Skin epidermis (tissue), 12 donors: ENCODE measurements at regions not wholly inside any gene's neighbourhood (a gene's known extent, or its start where the extent isn't known, plus 50 kb on each side); places are given as distances from the start of the nearest gene placed in this dataset.

ENCODE experiments used
- H3K27ac ChIP-seq, 21 experiments: fragments of 200-600 bp; sonication (generic) in 11 of 21; one replicate each; pipeline ENCODE4 v1.5.0; 2020; ENCODE audit warnings: mild to moderate bottlenecking in 3 of 21, inconsistent platforms in 2 of 21, moderate library complexity in 2 of 21
- H3K4me3 ChIP-seq, 7 experiments: fragments of 200-600 bp; sonication (generic) in 2 of 7; one replicate each; pipeline ENCODE4 v1.5.0; 2020; ENCODE audit warnings: inconsistent platforms in 2 of 7, mild to moderate bottlenecking in 2 of 7, moderate library complexity in 1 of 7

DNA sequence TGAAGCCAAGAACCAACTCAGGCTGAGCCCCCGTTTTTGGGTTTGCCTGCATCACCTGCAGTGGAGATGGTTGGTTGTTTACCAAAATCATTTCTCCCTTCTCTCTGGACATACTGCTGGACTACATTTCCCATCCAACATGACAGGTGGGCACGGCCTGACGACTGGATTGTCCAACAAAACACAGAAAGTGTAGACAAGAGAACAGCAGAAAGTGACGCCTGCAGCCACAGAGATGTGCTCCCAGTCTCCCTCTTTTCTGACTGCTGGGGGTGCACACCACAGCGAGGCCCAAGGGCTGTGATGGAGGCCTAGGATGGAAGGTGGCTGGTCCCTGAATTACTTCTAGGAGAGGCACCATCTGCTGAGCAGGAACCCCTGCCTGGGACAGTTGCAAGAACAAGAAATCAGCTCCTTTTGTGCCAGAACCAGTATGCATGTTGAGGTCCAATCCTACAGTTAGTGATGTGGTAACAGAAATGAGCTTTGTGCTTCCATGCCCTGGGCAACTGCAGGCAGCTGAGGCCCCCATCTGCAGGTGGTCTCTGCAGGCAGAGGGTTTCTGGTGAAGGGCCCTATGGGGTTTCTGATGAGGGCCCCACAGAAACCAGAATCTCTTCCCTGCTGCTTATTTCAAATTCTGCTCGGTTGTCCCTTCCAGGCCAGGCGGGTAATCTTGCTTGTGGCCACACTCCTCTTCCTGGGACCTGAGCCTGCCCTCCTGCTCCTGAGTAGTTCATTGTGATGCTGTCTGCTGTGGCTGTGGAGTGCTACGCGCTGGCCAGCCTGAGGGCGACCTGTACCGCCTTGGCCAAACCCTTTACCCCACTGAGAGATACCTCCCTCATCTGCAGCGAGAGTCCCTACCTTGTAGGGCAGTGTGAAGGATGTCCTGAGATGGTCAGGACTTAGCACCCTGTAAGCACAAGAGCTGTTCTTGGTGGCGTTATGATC is 168.3 kb downstream of the ASB1 start:
- no peak overlapping the region for H3K4me3 ChIP-seq
- peak overlapping the region in 4 of 21 experiments; percentile 69 to 86 (median 76) for H3K27ac ChIP-seq

DNA sequence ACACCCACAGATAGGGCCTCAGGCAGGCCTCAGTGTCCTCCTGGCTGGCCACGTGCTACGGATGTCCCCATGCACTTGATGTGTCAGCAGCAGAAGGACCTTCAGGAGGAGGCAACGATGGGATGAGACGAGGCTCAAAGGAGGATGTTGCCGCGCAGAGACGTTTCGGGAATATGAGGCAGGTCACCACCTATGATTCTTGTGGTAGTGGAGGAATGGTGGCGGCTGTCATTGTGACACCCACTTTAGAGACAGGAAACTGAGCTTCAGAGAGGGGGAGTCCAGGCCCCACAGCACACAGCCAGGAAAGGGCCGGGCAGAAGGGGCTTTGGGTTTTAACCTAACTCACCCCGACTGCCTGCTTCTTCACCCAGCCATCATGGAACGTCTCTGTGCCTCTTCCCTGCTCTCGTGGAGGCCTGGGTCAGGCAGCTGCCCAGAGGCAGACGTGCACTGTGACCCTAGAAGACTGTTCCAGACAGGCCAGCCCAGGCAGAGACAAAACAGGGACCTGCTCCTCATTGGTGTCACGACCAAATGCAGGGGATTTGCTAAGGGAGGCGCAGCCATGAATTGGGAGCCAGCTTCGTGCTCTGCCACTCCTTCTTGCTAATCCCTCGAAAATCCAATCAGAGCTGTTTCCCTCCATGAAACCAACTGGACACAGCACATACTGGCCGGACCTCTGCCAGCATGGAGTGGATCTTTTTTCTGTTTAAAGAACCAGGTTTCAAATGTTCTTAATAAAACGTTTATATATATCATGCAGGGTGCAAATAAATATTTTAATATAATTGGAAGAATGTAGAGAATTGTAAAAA is 169.2 kb downstream of the ASB1 start:
- Histone ChIP-seq H3K27ac (peak overlapping the region in 9 of 21 experiments; percentile 30 to 88 (median 72)), H3K4me3 (no peak overlapping the region)

GRCh38 chr2:238596571-238597551 is 170.1 kb downstream of the ASB1 start:
- peak overlapping the region in 18 of 21 experiments; percentile 30 to 90 (median 73) for H3K27ac ChIP-seq
- no peak overlapping the region for H3K4me3 ChIP-seq

DNA sequence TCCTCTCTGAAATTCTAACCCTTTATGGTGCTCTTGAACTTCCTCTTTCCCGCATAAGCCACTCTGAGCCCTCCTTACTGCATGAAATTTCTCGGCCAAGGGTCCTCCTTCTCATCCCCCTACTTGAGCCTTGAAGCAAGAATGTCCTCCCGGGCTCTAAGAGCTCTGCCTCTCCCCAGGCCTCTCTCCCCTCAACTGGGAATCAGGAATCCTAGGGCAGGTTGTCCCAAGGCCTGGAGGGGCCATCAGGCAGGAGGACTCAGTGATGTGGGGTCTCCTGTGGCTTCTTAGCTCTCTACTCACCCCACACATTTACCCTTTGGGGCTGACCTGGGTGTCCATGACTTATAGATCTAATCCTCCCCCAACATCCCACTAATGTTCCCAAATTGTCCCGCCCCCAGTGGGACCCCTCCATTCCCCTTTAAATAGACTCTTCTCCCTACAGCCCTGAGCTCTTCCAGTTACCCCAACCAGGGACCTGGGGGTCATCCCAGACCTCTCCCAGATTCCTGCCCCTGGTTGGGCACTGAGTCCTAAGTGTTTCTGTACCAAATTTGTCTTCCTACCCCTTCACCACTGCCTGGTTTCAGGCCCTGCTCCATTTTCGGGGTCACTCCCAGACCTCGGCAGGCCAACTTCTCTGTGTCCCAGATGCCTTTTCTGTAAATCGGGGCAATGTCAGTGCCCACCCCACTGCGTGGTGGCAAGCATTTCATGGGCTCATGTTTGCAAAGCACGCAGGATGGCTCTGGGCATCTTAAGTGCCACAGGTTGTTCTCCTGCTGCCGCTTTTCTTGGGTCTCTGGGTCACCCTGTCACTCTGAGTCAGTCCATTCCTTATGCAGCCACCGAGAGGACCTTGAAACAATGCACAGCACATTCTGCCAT is 171.2 kb downstream of the ASB1 start:
- H3K27ac ChIP-seq, result peak overlapping the region in 20 of 21 experiments; percentile 4 to 90 (median 73)
- no peak overlapping the region for H3K4me3 ChIP-seq

- Histone ChIP-seq H3K4me3 (no peak overlapping the region), H3K27ac (peak overlapping the region in 6 of 21 experiments; percentile 65 to 90 (median 80))
Measured at GRCh38 chr2:238598802-238599530, 172.2 kb downstream of the ASB1 start.

GRCh38 chr2:238599549-238600505 is 173.1 kb downstream of the ASB1 start:
- peak overlapping the region in 3 of 21 experiments; percentile 7 to 87 (median 16) for H3K27ac ChIP-seq
- H3K4me3 ChIP-seq, result no peak overlapping the region

- Histone ChIP-seq H3K4me3 (no peak overlapping the region), H3K27ac (peak overlapping the region in 15 of 21 experiments; percentile 32 to 87 (median 58))
Measured at GRCh38 chr2:238600506-238601432, 174.0 kb downstream of the ASB1 start.

DNA sequence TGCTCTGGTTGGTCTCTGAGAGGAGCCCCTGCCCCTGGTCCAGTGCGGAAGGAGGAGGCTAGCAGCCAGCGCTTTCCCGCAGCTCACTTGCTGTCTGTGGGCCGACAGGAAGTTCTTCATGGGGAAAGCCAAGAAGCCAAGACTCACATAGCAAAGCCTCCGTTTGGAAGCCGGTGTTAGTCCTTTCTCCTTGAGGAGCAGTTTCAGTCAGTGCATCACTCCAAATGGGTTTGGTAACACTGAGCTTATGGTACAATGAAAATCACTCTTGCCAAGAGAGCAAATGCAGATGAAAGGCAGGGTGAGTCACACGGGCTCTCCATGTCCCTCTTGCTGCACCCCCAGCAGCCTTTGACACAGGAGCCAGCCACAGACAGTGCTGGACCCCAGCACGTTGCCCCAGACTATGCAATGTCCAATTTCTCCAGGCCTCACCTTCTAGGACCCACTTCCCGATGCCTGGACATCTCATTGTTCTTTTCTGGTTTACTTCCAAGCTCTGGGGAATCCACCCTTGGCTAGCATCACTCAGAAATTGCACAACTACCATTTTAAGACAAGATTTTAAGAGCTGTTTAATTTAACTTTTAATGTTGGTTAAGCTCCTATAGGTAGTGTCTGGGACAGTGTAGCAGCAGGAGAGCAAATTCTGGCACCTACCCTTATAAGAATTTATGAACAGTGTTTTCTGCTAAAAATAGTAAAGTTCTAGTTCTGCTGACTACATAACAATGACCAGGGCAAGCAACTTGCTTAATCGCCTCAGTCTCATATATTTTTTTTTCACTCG is 174.9 kb downstream of the ASB1 start:
- Histone ChIP-seq H3K27ac (peak overlapping the region in 15 of 21 experiments; percentile 32 to 87 (median 58)), H3K4me3 (no peak overlapping the region)

DNA sequence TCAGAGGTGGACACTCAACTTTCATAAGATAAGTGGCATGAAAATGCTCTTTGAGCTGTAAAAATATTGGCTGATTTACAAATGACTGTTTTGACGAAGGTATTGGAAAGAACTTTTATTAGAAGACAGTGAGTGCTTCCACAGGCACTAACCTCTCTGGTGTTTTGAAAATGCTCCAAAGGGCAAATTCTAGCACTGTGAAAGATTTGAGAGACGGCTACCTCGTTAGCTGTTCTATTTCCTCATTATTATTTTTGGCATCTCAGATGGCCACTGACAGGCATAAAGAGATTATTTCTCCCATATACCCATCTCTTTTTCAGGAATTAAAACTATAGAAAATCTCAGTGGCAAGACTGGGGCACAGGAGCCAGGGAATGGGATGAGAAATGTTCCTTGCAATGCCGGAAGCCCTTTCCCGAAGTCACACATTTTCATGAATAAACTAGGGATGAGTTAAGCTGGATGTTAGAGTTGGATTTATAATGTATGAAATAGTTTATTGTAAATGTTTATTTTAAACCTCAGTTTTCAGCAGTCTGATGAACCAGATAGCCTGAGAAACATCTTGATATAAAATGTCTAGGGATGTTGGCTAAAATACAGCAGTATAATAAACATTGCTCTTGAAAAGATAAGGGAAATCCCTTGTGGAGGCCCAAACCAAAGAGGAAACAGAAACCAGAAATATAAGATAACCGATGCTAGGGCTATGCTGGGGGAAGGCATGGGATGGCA is 175.7 kb downstream of the ASB1 start:
- Histone ChIP-seq H3K27ac (peak overlapping the region in 10 of 21 experiments; percentile 5 to 87 (median 68)), H3K4me3 (no peak overlapping the region)

GRCh38 chr2:238603596-238603995 is 176.9 kb downstream of the ASB1 start:
- Histone ChIP-seq H3K4me3 (no peak overlapping the region), H3K27ac (no peak overlapping the region)

DNA sequence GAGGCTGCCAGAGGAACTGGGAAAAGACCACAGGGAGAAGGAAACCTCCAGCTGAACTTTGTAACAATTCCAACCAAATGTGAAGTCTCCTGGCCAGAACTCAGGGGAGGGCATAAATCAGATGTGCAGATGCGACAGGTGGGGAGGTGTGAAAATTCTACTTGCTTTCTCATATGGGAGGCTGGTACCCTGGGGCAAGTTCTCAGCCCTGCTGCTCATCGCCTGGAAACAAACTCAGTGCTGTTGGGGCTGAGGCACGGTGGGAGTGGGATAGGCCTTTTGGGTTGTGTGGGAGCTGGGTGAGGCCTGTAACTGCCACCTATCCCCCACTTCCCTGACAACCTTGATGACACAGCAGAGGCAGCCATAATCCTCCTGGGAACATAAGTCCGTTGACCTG is 179.6 kb downstream of the ASB1 start:
- no peak overlapping the region for H3K4me3 ChIP-seq
- H3K27ac ChIP-seq, result no peak overlapping the region

DNA sequence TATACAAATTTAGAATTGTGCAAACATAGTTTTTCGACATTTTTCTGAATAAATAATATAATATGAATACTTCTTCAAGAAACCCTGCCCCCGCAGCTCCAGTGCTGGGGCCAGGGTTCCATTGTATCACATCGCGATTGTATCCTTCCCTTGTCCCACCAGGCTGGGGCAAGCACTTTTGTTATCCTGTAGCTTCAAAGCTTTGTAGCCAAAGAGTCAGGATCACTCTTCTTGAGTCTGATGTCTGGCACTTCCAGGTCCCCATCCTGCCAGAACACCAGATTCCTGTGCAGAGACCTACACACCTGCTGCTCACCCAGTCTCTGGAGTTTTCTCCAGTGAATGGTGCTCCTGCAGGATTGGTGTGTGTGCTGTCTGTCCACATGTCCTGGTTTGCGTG is 186.9 kb downstream of the ASB1 start:
- Histone ChIP-seq H3K4me3 (no peak overlapping the region), H3K27ac (no peak overlapping the region)

- Histone ChIP-seq H3K27ac (no peak overlapping the region), H3K4me3 (no peak overlapping the region)
Measured at GRCh38 chr2:238614376-238614775, 187.6 kb downstream of the ASB1 start.

- no peak overlapping the region for H3K27ac ChIP-seq
Measured at GRCh38 chr2:238615187-238615586, 188.5 kb downstream of the ASB1 start.

More at GRCh38 chr2:238615187-238615586, 188.5 kb downstream of the ASB1 start:
- no peak overlapping the region for H3K4me3 ChIP-seq
